Naive thymus-derived CD8-positive, alpha-beta T cell (primary cell): ENCODE measurements at regions not wholly inside any gene's neighbourhood (a gene's known extent, or its start where the extent isn't known, plus 50 kb on each side); places are given as distances from the start of the nearest gene placed in this dataset.

Source experiments
- ATAC-seq, 2 donors: fragments of 150-1000 bp; cut with Tn5 transposase in 1 of 2; sonication (Bioruptor Pico), chemical (Tn5 transposase) in 1 of 2; 1 replicate in 1 of 2; 2 replicates in 1 of 2; pipeline ENCODE4 v1.10.0; 2021; ENCODE audit warnings: mild to moderate bottlenecking in 2 of 2, moderate library complexity in 2 of 2
- POLR2A ChIA-PET: fragments of 350-600 bp; sonication (Branson Sonifier 250); formaldehyde crosslinking; loops from one replicate; lab custom pipeline; 2021; ENCODE audit warnings: antibody characterized with exemption; lab: Charles Lee
- DNase-seq, 10 donors: peaks; one replicate each; pipeline versions ENCODE4 v3.0.0 to v3.0.0-alpha.2; 2020 to 2022
- H3K27ac Mint-ChIP-seq, 10 donors: one replicate each; pipeline ENCODE4 v1.8.0; 2020 to 2022; ENCODE audit warnings: mild to moderate bottlenecking in 10 of 10, mixed read lengths in 10 of 10, moderate library complexity in 4 of 10, inconsistent platforms in 1 of 10
- H3K27me3 Mint-ChIP-seq, 5 donors: one replicate each; pipeline ENCODE4 v1.8.0; 2021 to 2022; ENCODE audit warnings: mixed read lengths in 5 of 5
- H3K36me3 Mint-ChIP-seq, 3 donors: one replicate each; pipeline ENCODE4 v1.8.0; 2020 to 2022; ENCODE audit warnings: mixed read lengths in 3 of 3, mild to moderate bottlenecking in 2 of 3, inconsistent platforms in 1 of 3
- H3K4me1 Mint-ChIP-seq, 4 donors: one replicate each; pipeline ENCODE4 v1.8.0; 2021 to 2022; ENCODE audit warnings: mixed read lengths in 4 of 4
- H3K4me3 Mint-ChIP-seq, 10 donors: one replicate each; pipeline ENCODE4 v1.8.0; 2020 to 2022; ENCODE audit warnings: mild to moderate bottlenecking in 10 of 10, mixed read lengths in 10 of 10, moderate library complexity in 6 of 10, inconsistent platforms in 1 of 10
- H3K9me3 Mint-ChIP-seq, 9 donors: one replicate each; pipeline ENCODE4 v1.8.0; 2020 to 2022; ENCODE audit warnings: mixed read lengths in 9 of 9, mild to moderate bottlenecking in 3 of 9, inconsistent platforms in 1 of 9, moderate library complexity in 1 of 9

DNA sequence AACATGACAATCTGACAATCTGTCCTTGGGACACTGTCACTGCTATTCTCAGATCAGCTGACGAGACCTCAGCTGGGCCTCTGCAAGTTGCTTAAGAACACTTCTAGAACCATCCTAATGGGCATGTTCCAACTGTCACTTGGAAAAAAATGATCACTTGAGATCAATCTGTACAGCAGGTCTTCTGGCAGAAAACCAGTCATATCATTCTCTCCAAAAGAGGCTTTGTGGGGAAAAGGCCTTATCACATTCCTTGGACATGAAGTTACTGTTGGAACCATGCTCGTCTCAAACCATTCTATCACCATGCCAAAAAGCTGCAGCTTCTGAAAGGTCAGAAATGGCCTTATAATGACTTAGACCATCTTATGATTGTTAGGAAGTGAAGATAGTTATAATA, 744.2 kb downstream of the USP25 start:
- POLR2A ChIA-PET, result no interaction called here
- H3K4me1 Mint-ChIP-seq, result no peaks in the 10 kb centered on the region
- no peaks in the 10 kb centered on the region for H3K27me3 Mint-ChIP-seq
- no peak for DNase-seq
- no peak for ATAC-seq
- H3K4me3 Mint-ChIP-seq, result no peak overlapping the region
- H3K27ac Mint-ChIP-seq, result no peak overlapping the region
- peaks cover 0 to 6% (median 3%) of the 10 kb centered on the region in 9 donors for H3K9me3 Mint-ChIP-seq
- H3K36me3 Mint-ChIP-seq, result no peaks in the 10 kb centered on the region

DNA sequence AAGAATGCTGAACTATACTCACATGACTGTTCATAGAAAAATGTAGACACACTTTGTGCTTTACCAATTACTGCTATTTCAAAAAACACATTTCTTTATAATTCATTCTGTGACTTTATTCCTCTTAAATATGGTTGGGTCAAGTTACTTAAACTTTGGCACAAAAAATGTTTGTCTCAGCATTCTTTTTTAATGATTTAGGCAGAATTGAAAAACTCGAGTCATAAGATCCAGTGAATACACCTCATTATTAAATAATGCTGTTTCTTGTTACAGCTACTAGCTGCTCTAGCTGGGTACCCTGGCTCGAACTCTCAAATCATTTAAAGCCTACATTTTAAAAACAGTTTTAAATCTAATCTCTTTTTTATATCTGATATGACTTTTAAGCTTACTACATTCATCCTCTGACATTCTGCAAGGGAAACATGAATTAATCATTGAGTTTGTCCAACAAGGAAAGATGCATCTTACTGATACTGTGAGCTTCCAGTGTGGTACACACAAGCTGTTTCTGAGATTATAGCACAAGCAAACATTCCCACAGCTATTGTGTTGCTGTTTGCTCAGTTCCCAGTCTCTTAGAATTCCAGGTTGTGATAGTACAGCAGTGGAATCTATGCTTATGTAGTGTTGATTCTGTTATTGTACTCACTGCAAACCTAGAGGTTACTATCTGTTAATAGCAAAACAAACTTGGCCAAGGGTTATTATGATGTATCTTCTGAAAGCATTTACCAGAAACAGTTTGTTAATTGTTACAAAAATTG, 746.5 kb downstream of the USP25 start:
- Mint-ChIP-seq H3K9me3 (peaks cover 3 to 14% (median 6%) of the 10 kb centered on the region in 9 donors), H3K27ac (no peak overlapping the region), H3K4me3 (no peak overlapping the region), H3K27me3 (no peaks in the 10 kb centered on the region), H3K4me1 (no peaks in the 10 kb centered on the region), H3K36me3 (no peaks in the 10 kb centered on the region)
- POLR2A ChIA-PET, result no interaction called here
- no peak for DNase-seq
- no peak for ATAC-seq

DNA sequence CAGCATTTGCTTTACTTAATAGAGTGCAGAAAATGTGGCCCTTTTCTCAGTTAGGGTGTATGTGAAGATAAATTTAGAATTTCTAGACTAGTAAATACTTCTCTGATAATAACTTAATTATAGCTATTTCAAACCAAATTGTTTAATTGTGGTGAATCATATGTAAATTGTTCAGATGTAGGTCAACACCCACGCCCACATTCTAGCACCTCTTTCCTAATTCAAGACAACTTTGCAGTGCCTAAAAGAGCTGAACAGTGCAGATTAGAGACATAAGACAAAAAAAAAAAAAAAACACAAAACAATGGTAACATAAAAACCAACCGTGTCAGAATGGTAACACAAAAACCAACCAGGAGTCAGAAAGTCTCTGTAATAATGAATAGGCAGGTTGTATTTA, 758.3 kb downstream of the USP25 start:
- peaks cover 0 to 22% (median 1%) of the 10 kb centered on the region in 9 donors for H3K9me3 Mint-ChIP-seq
- DNase-seq, result no peak
- no peaks in the 10 kb centered on the region for H3K27me3 Mint-ChIP-seq
- POLR2A ChIA-PET, result no interaction called here
- no peak overlapping the region for H3K27ac Mint-ChIP-seq
- H3K4me3 Mint-ChIP-seq, result no peak overlapping the region
- no peak for ATAC-seq
- no peaks in the 10 kb centered on the region for H3K36me3 Mint-ChIP-seq
- no peaks in the 10 kb centered on the region for H3K4me1 Mint-ChIP-seq

- Mint-ChIP-seq H3K4me3 (no peak overlapping the region), H3K9me3 (peaks cover 0 to 12% (median 0%) of the 10 kb centered on the region in 9 donors), H3K27ac (no peak overlapping the region), H3K27me3 (no peaks in the 10 kb centered on the region), H3K4me1 (no peaks in the 10 kb centered on the region), H3K36me3 (no peaks in the 10 kb centered on the region)
- POLR2A ChIA-PET, result no interaction called here
- no peak for ATAC-seq
- DNase-seq, result no peak
Observed at GRCh38 chr21:16492356-16492755, 762.6 kb downstream of the USP25 start.

DNA sequence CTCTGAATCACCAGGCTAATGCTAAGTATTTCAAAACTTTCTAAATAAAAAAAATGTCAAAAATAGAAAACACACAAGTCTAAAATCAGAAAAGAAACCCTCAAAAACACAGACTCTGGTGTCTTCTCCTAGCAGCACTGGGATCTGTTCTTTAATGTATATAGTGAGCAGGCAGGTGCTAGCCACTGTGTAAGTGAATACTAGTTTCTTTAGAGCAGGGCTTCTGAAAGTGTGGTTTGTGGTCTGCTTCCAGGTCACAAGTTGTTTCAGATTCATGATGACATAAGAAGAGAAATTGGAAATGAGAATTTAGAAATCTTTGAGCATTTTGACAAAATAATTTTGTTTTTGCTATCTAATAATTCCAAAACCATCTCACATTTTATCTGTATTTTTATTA, 763.1 kb downstream of the USP25 start:
- H3K27ac Mint-ChIP-seq, result no peak overlapping the region

DNA sequence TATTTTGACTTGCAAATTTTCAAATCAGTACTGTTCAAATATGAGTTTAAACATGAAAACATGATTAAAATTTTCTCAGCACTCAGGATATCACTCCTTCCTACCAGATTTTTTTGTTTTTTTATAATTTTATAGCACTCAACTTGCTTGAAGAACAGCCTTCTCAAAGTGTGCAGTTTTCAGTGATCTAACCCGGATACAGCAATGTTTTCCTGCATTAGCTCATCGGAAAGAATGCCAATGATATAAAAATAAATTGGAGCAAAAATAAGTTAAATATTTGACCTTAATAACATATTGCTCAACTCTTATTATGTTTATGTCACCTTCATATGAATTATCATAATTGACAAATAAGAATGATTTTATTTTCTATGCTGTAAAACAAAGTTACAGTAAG, 766.8 kb downstream of the USP25 start:
- H3K27me3 Mint-ChIP-seq, result no peaks in the 10 kb centered on the region
- H3K9me3 Mint-ChIP-seq, result peaks cover 0 to 23% (median 0%) of the 10 kb centered on the region in 9 donors
- H3K4me1 Mint-ChIP-seq, result no peaks in the 10 kb centered on the region
- no peak for DNase-seq
- POLR2A ChIA-PET, result no interaction called here
- no peak for ATAC-seq
- no peaks in the 10 kb centered on the region for H3K36me3 Mint-ChIP-seq
- no peak overlapping the region for H3K4me3 Mint-ChIP-seq
- H3K27ac Mint-ChIP-seq, result no peak overlapping the region

More for the DNA sequence above, 763.1 kb downstream of the USP25 start:
- no peak overlapping the region for H3K4me3 Mint-ChIP-seq
- POLR2A ChIA-PET, result no interaction called here
- ATAC-seq, result no peak
- no peak for DNase-seq
- no peaks in the 10 kb centered on the region for H3K4me1 Mint-ChIP-seq
- H3K36me3 Mint-ChIP-seq, result no peaks in the 10 kb centered on the region
- no peaks in the 10 kb centered on the region for H3K27me3 Mint-ChIP-seq
- H3K9me3 Mint-ChIP-seq, result peaks cover 0 to 16% (median 0%) of the 10 kb centered on the region in 9 donors

DNA sequence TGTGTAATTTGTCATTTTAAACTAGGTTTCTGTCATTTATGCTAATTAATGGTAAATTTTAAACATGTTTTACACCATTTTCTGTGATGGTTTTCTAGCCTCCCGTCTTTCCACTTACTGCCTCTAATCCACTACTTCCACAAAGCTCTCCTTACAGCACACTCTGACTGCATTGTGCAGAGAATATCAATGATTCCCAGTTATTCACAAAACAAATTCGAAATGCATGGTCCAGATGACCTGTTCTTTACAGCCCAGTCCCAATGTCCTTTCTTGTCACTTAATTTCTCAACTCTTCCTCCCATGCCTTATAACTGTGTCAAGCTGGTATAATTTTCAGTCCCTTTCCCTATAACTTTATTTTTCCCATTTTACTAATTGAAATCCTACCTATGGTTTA, 770.5 kb downstream of the USP25 start:
- no peaks in the 10 kb centered on the region for H3K36me3 Mint-ChIP-seq
- no peak for DNase-seq
- H3K27me3 Mint-ChIP-seq, result no peaks in the 10 kb centered on the region
- H3K27ac Mint-ChIP-seq, result no peak overlapping the region
- H3K4me3 Mint-ChIP-seq, result no peak overlapping the region
- no peaks in the 10 kb centered on the region for H3K4me1 Mint-ChIP-seq
- POLR2A ChIA-PET, result no interaction called here
- no peak for ATAC-seq
- peaks cover 0 to 24% (median 0%) of the 10 kb centered on the region in 9 donors for H3K9me3 Mint-ChIP-seq

GRCh38 chr21:16502273-16502672, 772.5 kb downstream of the USP25 start:
- H3K27ac Mint-ChIP-seq, result no peak overlapping the region
- no peak overlapping the region for H3K4me3 Mint-ChIP-seq
- DNase-seq (no peak), ATAC-seq (no peak)
- H3K4me1 Mint-ChIP-seq, result no peaks in the 10 kb centered on the region
- POLR2A ChIA-PET, result no interaction called here
- no peaks in the 10 kb centered on the region for H3K27me3 Mint-ChIP-seq
- no peaks in the 10 kb centered on the region for H3K36me3 Mint-ChIP-seq
- H3K9me3 Mint-ChIP-seq, result peaks cover 0 to 16% (median 0%) of the 10 kb centered on the region in 9 donors

- H3K36me3 Mint-ChIP-seq, result no peaks in the 10 kb centered on the region
- no peaks in the 10 kb centered on the region for H3K4me1 Mint-ChIP-seq
- no peak overlapping the region for H3K4me3 Mint-ChIP-seq
- H3K27me3 Mint-ChIP-seq, result no peaks in the 10 kb centered on the region
- H3K27ac Mint-ChIP-seq, result no peak overlapping the region
- peaks cover 0 to 11% (median 0%) of the 10 kb centered on the region in 9 donors for H3K9me3 Mint-ChIP-seq
- POLR2A ChIA-PET, result no interaction called here
- DNase-seq (no peak), ATAC-seq (no peak)
Observed at GRCh38 chr21:16502897-16503296, 773.1 kb downstream of the USP25 start.

- ATAC-seq (no peak), DNase-seq (no peak)
- H3K4me1 Mint-ChIP-seq, result no peaks in the 10 kb centered on the region
- H3K9me3 Mint-ChIP-seq, result peaks cover 0 to 13% (median 0%) of the 10 kb centered on the region in 9 donors
- POLR2A ChIA-PET, result no interaction called here
- H3K4me3 Mint-ChIP-seq, result no peak overlapping the region
- no peaks in the 10 kb centered on the region for H3K36me3 Mint-ChIP-seq
- H3K27ac Mint-ChIP-seq, result no peak overlapping the region
- H3K27me3 Mint-ChIP-seq, result no peaks in the 10 kb centered on the region
Observed at GRCh38 chr21:16504281-16504680, 774.5 kb downstream of the USP25 start.

- Mint-ChIP-seq H3K36me3 (no peaks in the 10 kb centered on the region), H3K4me3 (no peak overlapping the region), H3K27me3 (no peaks in the 10 kb centered on the region), H3K4me1 (no peaks in the 10 kb centered on the region), H3K27ac (no peak overlapping the region), H3K9me3 (peaks cover 0 to 16% (median 0%) of the 10 kb centered on the region in 9 donors)
- DNase-seq (no peak), ATAC-seq (no peak)
- POLR2A ChIA-PET, result no interaction called here
Observed at GRCh38 chr21:16504766-16505165, 775.0 kb downstream of the USP25 start.

GRCh38 chr21:16509476-16509875, 779.7 kb downstream of the USP25 start:
- Mint-ChIP-seq H3K27me3 (no peaks in the 10 kb centered on the region), H3K4me3 (no peak overlapping the region), H3K36me3 (no peaks in the 10 kb centered on the region), H3K9me3 (peaks cover 0 to 20% (median 3%) of the 10 kb centered on the region in 9 donors), H3K4me1 (no peaks in the 10 kb centered on the region), H3K27ac (no peak overlapping the region)
- ATAC-seq, result no peak
- POLR2A ChIA-PET, result no interaction called here
- no peak for DNase-seq

GRCh38 chr21:16514316-16514715, 784.5 kb downstream of the USP25 start:
- Mint-ChIP-seq H3K4me1 (no peaks in the 10 kb centered on the region), H3K36me3 (no peaks in the 10 kb centered on the region), H3K27me3 (no peaks in the 10 kb centered on the region), H3K9me3 (peaks cover 0 to 26% (median 6%) of the 10 kb centered on the region in 9 donors), H3K4me3 (no peak overlapping the region), H3K27ac (no peak overlapping the region)
- no peak for ATAC-seq
- POLR2A ChIA-PET, result no interaction called here
- no peak for DNase-seq

GRCh38 chr21:16517383-16517782, 787.6 kb downstream of the USP25 start:
- DNase-seq, result no peak
- no peaks in the 10 kb centered on the region for H3K36me3 Mint-ChIP-seq
- no peak overlapping the region for H3K4me3 Mint-ChIP-seq
- H3K9me3 Mint-ChIP-seq, result peaks cover 0 to 13% (median 4%) of the 10 kb centered on the region in 9 donors
- H3K27ac Mint-ChIP-seq, result no peak overlapping the region
- POLR2A ChIA-PET, result no interaction called here
- ATAC-seq, result no peak
- no peaks in the 10 kb centered on the region for H3K27me3 Mint-ChIP-seq
- no peaks in the 10 kb centered on the region for H3K4me1 Mint-ChIP-seq
